Ovary (tissue), 3 donors: ENCODE measurements at regions not wholly inside any gene's neighbourhood (a gene's known extent, or its start where the extent isn't known, plus 50 kb on each side); places are given as distances from the start of the nearest gene placed in this dataset.

ENCODE experiments used
- EP300 ChIP-seq: sonication (generic); formaldehyde crosslinking; IDR thresholded peaks from one replicate; pipeline ENCODE4 v1.6.1; 2017; ENCODE audit warnings: antibody characterized with exemption
- POLR2A ChIP-seq: fragments of 450-650 bp; IDR thresholded peaks from one replicate; pipeline ENCODE4 v1.6.1; 2017; ENCODE audit warnings: antibody characterized with exemption, mild to moderate bottlenecking, moderate library complexity
- TF ChIP-seq, protein P1 (sequence below), 3 donors: fragments of 450-650 bp in 2 of 3; fragments of 200-600 bp in 1 of 3; IDR thresholded peaks; one replicate each; pipeline versions ENCODE4 v1.5.1 to v1.8.0; 2016 to 2022; ENCODE audit warnings: antibody characterized with exemption in 3 of 3, mild to moderate bottlenecking in 1 of 3
- donor health status: DM: no; HTN: no; CAD: no.

DNA sequence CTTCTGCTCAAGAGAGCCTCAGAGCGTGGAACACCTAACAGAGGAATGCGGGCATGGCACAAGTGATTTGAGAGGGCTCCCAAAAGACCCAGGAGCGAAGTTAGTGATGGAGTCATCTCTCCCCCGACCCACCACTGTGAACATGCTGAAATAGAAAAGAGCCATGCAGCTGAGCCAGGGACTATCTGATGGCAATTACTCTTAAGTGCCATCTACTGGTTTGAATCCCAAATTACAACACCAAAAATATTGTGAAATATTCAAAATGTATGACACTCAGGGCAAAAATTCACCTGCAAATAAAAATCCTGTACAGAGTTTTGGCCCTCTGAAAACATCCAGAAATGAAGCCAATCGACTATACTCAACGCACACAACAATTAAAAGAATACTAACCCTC lies 2038.9 kb upstream of the ADGRL3 start:
- TF ChIP-seq, protein P1, sequence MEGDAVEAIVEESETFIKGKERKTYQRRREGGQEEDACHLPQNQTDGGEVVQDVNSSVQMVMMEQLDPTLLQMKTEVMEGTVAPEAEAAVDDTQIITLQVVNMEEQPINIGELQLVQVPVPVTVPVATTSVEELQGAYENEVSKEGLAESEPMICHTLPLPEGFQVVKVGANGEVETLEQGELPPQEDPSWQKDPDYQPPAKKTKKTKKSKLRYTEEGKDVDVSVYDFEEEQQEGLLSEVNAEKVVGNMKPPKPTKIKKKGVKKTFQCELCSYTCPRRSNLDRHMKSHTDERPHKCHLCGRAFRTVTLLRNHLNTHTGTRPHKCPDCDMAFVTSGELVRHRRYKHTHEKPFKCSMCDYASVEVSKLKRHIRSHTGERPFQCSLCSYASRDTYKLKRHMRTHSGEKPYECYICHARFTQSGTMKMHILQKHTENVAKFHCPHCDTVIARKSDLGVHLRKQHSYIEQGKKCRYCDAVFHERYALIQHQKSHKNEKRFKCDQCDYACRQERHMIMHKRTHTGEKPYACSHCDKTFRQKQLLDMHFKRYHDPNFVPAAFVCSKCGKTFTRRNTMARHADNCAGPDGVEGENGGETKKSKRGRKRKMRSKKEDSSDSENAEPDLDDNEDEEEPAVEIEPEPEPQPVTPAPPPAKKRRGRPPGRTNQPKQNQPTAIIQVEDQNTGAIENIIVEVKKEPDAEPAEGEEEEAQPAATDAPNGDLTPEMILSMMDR (IDR thresholded peaks at IDR 0.05): no peak
- no peak for TF ChIP-seq EP300
- no peak for TF ChIP-seq POLR2A
